ENCODE measurements at regions not wholly inside any gene's neighbourhood (a gene's known extent, or its start where the extent isn't known, plus 50 kb on each side); places are given as distances from the start of the nearest gene placed in this dataset.

DNA sequence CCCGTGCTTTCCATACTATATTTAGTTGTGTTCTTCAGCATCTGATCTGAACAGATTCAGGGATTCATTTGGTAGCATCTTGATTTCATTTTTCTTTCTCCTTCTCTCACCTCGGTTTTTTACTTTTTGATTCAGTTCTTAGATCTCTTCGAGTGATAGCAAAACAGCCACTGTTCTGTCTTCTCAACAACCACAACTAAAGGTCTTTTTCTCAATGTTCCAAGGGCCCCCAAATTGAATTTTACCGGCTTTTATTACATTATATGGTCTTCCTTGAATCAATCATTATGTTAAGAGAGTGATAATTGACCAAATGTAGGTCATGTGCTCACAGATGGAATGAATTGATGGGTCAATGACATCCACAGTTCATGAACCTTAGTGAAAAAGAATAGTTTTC is 164.5 kb upstream of the LMNTD1 start:
- TF ChIP-seq FOXP2 (optimal IDR thresholded peaks at IDR 0.05; ENCODE audit: borderline replicate concordance, extremely low read depth, extremely low read length, insufficient read depth): no peak
- TF ChIP-seq, protein P1, sequence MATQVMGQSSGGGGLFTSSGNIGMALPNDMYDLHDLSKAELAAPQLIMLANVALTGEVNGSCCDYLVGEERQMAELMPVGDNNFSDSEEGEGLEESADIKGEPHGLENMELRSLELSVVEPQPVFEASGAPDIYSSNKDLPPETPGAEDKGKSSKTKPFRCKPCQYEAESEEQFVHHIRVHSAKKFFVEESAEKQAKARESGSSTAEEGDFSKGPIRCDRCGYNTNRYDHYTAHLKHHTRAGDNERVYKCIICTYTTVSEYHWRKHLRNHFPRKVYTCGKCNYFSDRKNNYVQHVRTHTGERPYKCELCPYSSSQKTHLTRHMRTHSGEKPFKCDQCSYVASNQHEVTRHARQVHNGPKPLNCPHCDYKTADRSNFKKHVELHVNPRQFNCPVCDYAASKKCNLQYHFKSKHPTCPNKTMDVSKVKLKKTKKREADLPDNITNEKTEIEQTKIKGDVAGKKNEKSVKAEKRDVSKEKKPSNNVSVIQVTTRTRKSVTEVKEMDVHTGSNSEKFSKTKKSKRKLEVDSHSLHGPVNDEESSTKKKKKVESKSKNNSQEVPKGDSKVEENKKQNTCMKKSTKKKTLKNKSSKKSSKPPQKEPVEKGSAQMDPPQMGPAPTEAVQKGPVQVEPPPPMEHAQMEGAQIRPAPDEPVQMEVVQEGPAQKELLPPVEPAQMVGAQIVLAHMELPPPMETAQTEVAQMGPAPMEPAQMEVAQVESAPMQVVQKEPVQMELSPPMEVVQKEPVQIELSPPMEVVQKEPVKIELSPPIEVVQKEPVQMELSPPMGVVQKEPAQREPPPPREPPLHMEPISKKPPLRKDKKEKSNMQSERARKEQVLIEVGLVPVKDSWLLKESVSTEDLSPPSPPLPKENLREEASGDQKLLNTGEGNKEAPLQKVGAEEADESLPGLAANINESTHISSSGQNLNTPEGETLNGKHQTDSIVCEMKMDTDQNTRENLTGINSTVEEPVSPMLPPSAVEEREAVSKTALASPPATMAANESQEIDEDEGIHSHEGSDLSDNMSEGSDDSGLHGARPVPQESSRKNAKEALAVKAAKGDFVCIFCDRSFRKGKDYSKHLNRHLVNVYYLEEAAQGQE (IDR thresholded peaks at IDR 0.05; ENCODE audit: insufficient read depth in 1 of 2, low read depth in 2 of 2, low read length in 2 of 2): no peak
- no peak for TF ChIP-seq POLR2AphosphoS5 (IDR thresholded peaks at IDR 0.05; ENCODE audit: low read depth, low read length)
- no peak for TF ChIP-seq TAF1 (IDR thresholded peaks at IDR 0.05; ENCODE audit: borderline replicate concordance, insufficient read depth, low read length)
- no peak for TF ChIP-seq SIN3A (IDR thresholded peaks at IDR 0.05; ENCODE audit: borderline replicate concordance, insufficient read depth, low read length)

GRCh38 chr12:25718081-25718731 is 165.1 kb upstream of the LMNTD1 start:
- no peak for TF ChIP-seq FOXP2 (optimal IDR thresholded peaks at IDR 0.05; ENCODE audit: borderline replicate concordance, extremely low read depth, extremely low read length, insufficient read depth)
- TF ChIP-seq, protein P1 (IDR thresholded peaks at IDR 0.05; ENCODE audit: insufficient read depth in 1 of 2, low read depth in 2 of 2, low read length in 2 of 2): no peak
- TF ChIP-seq POLR2AphosphoS5 (IDR thresholded peaks at IDR 0.05; ENCODE audit: low read depth, low read length): no peak
- TF ChIP-seq TAF1 (IDR thresholded peaks at IDR 0.05; ENCODE audit: borderline replicate concordance, insufficient read depth, low read length): no peak
- TF ChIP-seq SIN3A (IDR thresholded peaks at IDR 0.05; ENCODE audit: borderline replicate concordance, insufficient read depth, low read length): no peak

DNA sequence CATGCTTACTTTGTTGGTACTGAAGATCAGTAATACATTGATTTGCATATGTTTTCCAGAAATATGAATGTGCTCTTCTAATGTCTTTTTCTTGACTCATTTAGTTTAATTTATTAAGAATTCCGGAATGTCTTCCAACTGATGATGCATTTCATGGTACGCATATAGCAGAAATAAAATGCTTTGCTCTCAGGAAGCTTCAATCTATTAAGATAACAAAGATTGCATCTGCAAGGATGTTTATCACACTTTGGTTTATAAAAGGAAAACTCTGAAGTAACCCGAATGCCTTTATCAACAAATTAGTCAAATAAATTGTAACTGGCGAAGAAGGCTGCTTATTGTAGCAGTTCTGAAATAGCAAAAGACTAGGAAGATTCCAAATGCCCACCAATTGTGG is 166.4 kb upstream of the LMNTD1 start:
- TF ChIP-seq, protein P1 (IDR thresholded peaks at IDR 0.05; ENCODE audit: insufficient read depth in 1 of 2, low read depth in 2 of 2, low read length in 2 of 2): no peak
- TF ChIP-seq FOXP2 (optimal IDR thresholded peaks at IDR 0.05; ENCODE audit: borderline replicate concordance, extremely low read depth, extremely low read length, insufficient read depth): no peak
- TF ChIP-seq POLR2AphosphoS5 (IDR thresholded peaks at IDR 0.05; ENCODE audit: low read depth, low read length): no peak
- no peak for TF ChIP-seq TAF1 (IDR thresholded peaks at IDR 0.05; ENCODE audit: borderline replicate concordance, insufficient read depth, low read length)
- TF ChIP-seq SIN3A (IDR thresholded peaks at IDR 0.05; ENCODE audit: borderline replicate concordance, insufficient read depth, low read length): no peak

GRCh38 chr12:25723336-25723735 is 170.3 kb upstream of the LMNTD1 start:
- TF ChIP-seq FOXP2 (optimal IDR thresholded peaks at IDR 0.05; ENCODE audit: borderline replicate concordance, extremely low read depth, extremely low read length, insufficient read depth): no peak
- TF ChIP-seq, protein P1 (IDR thresholded peaks at IDR 0.05; ENCODE audit: insufficient read depth in 1 of 2, low read depth in 2 of 2, low read length in 2 of 2): no peak
- no peak for TF ChIP-seq POLR2AphosphoS5 (IDR thresholded peaks at IDR 0.05; ENCODE audit: low read depth, low read length)
